HCT116 (cell line): ENCODE measurements at regions not wholly inside any gene's neighbourhood (a gene's known extent, or its start where the extent isn't known, plus 50 kb on each side); places are given as distances from the start of the nearest gene placed in this dataset.

Experiments used
- ATAC-seq: fragments of 200-7000 bp; cut with Tn5 transposase; 2 replicates; pipeline ENCODE4 v1.9.1; 2020; ENCODE audit warnings: mild to moderate bottlenecking, moderate library complexity
- BruUV-seq: library from RNA; stranded (reverse); fragments of 400-500 nt; replicated peaks from 2 replicates; lab custom pipeline; 2021; lab: Mats Ljungman, UMichigan
- CTCF ChIA-PET: fragments of 300-600 bp; sonication (Branson Sonifier 250); formaldehyde crosslinking; loops from one replicate; lab custom pipeline; 2021; ENCODE audit warnings: antibody characterized with exemption; lab: Charles Lee
- POLR2A ChIA-PET: fragments of 300-600, 350-600 bp; sonication (Branson Sonifier 250); formaldehyde crosslinking; loops from one replicate; lab custom pipeline; 2021; ENCODE audit warnings: antibody characterized with exemption; lab: Charles Lee
- RAD21 ChIA-PET, 2 experiments: fragments of 300-600 bp; sonication (Branson Sonifier 250); formaldehyde crosslinking; loops; one replicate each; lab custom pipeline; 2023; ENCODE audit warnings: low total read pairs in 2 of 2; ENCODE audit not compliant: uncharacterized antibody in 2 of 2, unreplicated experiment in 2 of 2, low non-redundant PET in 1 of 2; lab: Charles Lee
- DNase-seq: peaks from one replicate; pipeline ENCODE4 v3.0.0-alpha.2; 2010; ENCODE audit warnings: low read depth, low spot score
- H2AFZ ChIP-seq: fragments of 200-600 bp; shearing (Covaris generic), sonication (generic); 2 replicates; pipeline ENCODE4 v1.6.1; 2017; ENCODE audit warnings: low read depth, mixed run types, mixed read lengths, antibody characterized with exemption, low read length; ENCODE audit not compliant: poor library complexity, severe bottlenecking
- H3K27ac ChIP-seq: 2 replicates; pipeline ENCODE4 v1.5.1; 2012; ENCODE audit warnings: low read depth, low read length
- H3K27me3 ChIP-seq: fragments of 200-600 bp; sonication (generic); 2 replicates; pipeline ENCODE4 v1.6.1; 2016; ENCODE audit warnings: mixed run types, low read length, mixed read lengths; ENCODE audit not compliant: insufficient read depth
- H3K36me3 ChIP-seq, 2 experiments: fragments of 200-500 bp in 1 of 2; fragments of 200-600 bp in 1 of 2; sonication (Bioruptor generic) in 1 of 2; sonication (generic) in 1 of 2; 2 replicates each; pipeline versions ENCODE4 v1.5.1 to v1.6.1; 2014 to 2016; ENCODE audit warnings: low read length in 2 of 2, inconsistent platforms in 1 of 2, mixed read lengths in 1 of 2, mixed run types in 1 of 2; ENCODE audit not compliant: insufficient read depth in 2 of 2, control insufficient read depth in 1 of 2
- H3K4me1 ChIP-seq, 2 experiments: fragments of 200-600 bp in 1 of 2; sonication (generic) in 1 of 2; 2 replicates each; pipeline versions ENCODE4 v1.5.1 to v1.6.1; 2012 to 2017; ENCODE audit warnings: low read length in 2 of 2, inconsistent platforms in 1 of 2, mild to moderate bottlenecking in 1 of 2, mixed read lengths in 1 of 2, mixed run types in 1 of 2, moderate library complexity in 1 of 2; ENCODE audit not compliant: insufficient read depth in 2 of 2, control insufficient read depth in 1 of 2
- H3K4me2 ChIP-seq: fragments of 200-600 bp; sonication (generic); 2 replicates; pipeline ENCODE4 v1.6.1; 2017; ENCODE audit warnings: mixed run types, low read length, mixed read lengths
- H3K4me3 ChIP-seq, 2 experiments: fragments of 200-600 bp in 1 of 2; sonication (generic) in 1 of 2; replicated peaks in 1 of 2; 2 replicates each; pipeline ENCODE4 v1.5.1; 2011 to 2016; ENCODE audit warnings: low read length in 2 of 2, control low read depth in 1 of 2, low read depth in 1 of 2, mild to moderate bottlenecking in 1 of 2, mixed read lengths in 1 of 2, mixed run types in 1 of 2
- H3K79me2 ChIP-seq: fragments of 200-600 bp; sonication (generic); 2 replicates; pipeline ENCODE4 v1.6.1; 2017; ENCODE audit warnings: mild to moderate bottlenecking, mixed run types, low read length, moderate library complexity, mixed read lengths; ENCODE audit not compliant: insufficient read depth
- H3K9ac ChIP-seq: fragments of 200-600 bp; sonication (generic); 2 replicates; pipeline ENCODE4 v1.6.1; 2016; ENCODE audit warnings: low read length, mixed read lengths
- H3K9me2 ChIP-seq: fragments of 200-600 bp; sonication (generic), shearing (Covaris generic); 2 replicates; pipeline ENCODE4 v1.6.1; 2017; ENCODE audit warnings: mixed run types, mild to moderate bottlenecking, moderate library complexity; ENCODE audit not compliant: insufficient read depth
- H3K9me3 ChIP-seq, 2 experiments: fragments of 200-500 bp in 1 of 2; fragments of 200-600 bp in 1 of 2; sonication (Bioruptor generic) in 1 of 2; sonication (generic) in 1 of 2; 2 replicates each; pipeline ENCODE4 v1.6.1; 2014 to 2017; ENCODE audit warnings: low read length in 2 of 2, mixed read lengths in 2 of 2, inconsistent platforms in 1 of 2, low read depth in 1 of 2, mild to moderate bottlenecking in 1 of 2, mixed run types in 1 of 2, moderate library complexity in 1 of 2; ENCODE audit not compliant: control insufficient read depth in 1 of 2, insufficient read depth in 1 of 2
- H4K20me1 ChIP-seq: fragments of 200-600 bp; sonication (generic), shearing (Covaris generic); 2 replicates; pipeline ENCODE4 v1.6.1; 2017; ENCODE audit warnings: mixed run types, mild to moderate bottlenecking, moderate library complexity; ENCODE audit not compliant: insufficient read depth
- CBX3 ChIP-seq: IDR thresholded peaks from 2 replicates; pipeline ENCODE4 v1.6.1; 2012; ENCODE audit warnings: low read depth
- CEBPB ChIP-seq: IDR thresholded peaks from 2 replicates; pipeline ENCODE4 v1.6.1; 2012; ENCODE audit warnings: low read depth
- EGR1 ChIP-seq: IDR thresholded peaks from 2 replicates; pipeline ENCODE4 v1.6.1; 2012; ENCODE audit warnings: low read depth
- ELF1 ChIP-seq: IDR thresholded peaks from 2 replicates; pipeline ENCODE4 v1.6.1; 2012; ENCODE audit warnings: low read depth, borderline replicate concordance
- EZH2 ChIP-seq: fragments of 200-600 bp; sonication (generic); IDR thresholded peaks from 2 replicates; pipeline ENCODE4 v1.6.1; 2017; ENCODE audit warnings: antibody characterized with exemption, mixed run types
- FOSL1 ChIP-seq: IDR thresholded peaks from 2 replicates; pipeline ENCODE4 v1.6.1; 2012; ENCODE audit warnings: low read depth
- JUND ChIP-seq: IDR thresholded peaks from 2 replicates; pipeline ENCODE4 v1.6.1; 2012
- POLR2A ChIP-seq: IDR thresholded peaks from 2 replicates; pipeline ENCODE4 v1.7.0; 2011; ENCODE audit warnings: borderline replicate concordance; ENCODE audit not compliant: insufficient read depth, insufficient read length; ENCODE audit errors: extremely low read depth
- POLR2AphosphoS5 ChIP-seq: IDR thresholded peaks from 2 replicates; pipeline ENCODE4 v1.6.1; 2011; ENCODE audit warnings: mild to moderate bottlenecking, low read depth, low read length, moderate library complexity
- RAD21 ChIP-seq: IDR thresholded peaks from 2 replicates; pipeline ENCODE4 v1.6.1; 2012; ENCODE audit warnings: low read depth, mild to moderate bottlenecking
- SP1 ChIP-seq: IDR thresholded peaks from 2 replicates; pipeline ENCODE4 v1.6.1; 2012; ENCODE audit warnings: low read depth
- TCF7L2 ChIP-seq: IDR thresholded peaks from 2 replicates; pipeline ENCODE4 v1.7.0; 2011; ENCODE audit warnings: borderline replicate concordance, inconsistent platforms; ENCODE audit not compliant: insufficient read depth, insufficient read length; ENCODE audit errors: extremely low read depth
- YY1 ChIP-seq: IDR thresholded peaks from 2 replicates; pipeline ENCODE4 v1.6.1; 2011; ENCODE audit warnings: low read length, low read depth, moderate library complexity, mild to moderate bottlenecking; ENCODE audit not compliant: insufficient replicate concordance; ENCODE audit errors: extremely low read depth
- ZBTB33 ChIP-seq: IDR thresholded peaks from 2 replicates; pipeline ENCODE4 v1.6.1; 2011; ENCODE audit warnings: mild to moderate bottlenecking, low read length, moderate library complexity; ENCODE audit not compliant: insufficient replicate concordance; ENCODE audit errors: extremely low read depth
- ZFX ChIP-seq: fragments of 450-650 bp; IDR thresholded peaks from 2 replicates; pipeline ENCODE4 v1.6.1; 2017
- ZNF274 ChIP-seq: fragments of 200-500 bp; sonication (Bioruptor generic); IDR thresholded peaks from 2 replicates; pipeline ENCODE4 v1.6.1; 2014; ENCODE audit warnings: mild to moderate bottlenecking, low read depth, low read length, inconsistent platforms
- intact Hi-C: fragments of 100-400 bp; cut with micrococcal nuclease; formaldehyde crosslinking; loops from 2 replicates; pipeline ENCODE4 v1.10.0; 2022
- TF ChIP-seq, protein P1 (sequence below): IDR thresholded peaks from 2 replicates; pipeline ENCODE4 v1.6.1; 2012

GRCh38 chr3:110099711-110100110 lies 762.4 kb upstream of the DPPA4 start:
- BruUV-seq, result no TSS peak

More at GRCh38 chr3:110099711-110100110, 762.4 kb upstream of the DPPA4 start:
- intact Hi-C loops, result no loop called here
- Histone ChIP-seq H3K36me3 (no peaks in the 10 kb centered on the region), H3K9me3 (peaks cover 0 to 3% of the 10 kb centered on the region in 2 experiments; a peak in 1 of 4 replicates), H3K27me3 (no peaks in the 10 kb centered on the region), H3K4me1 (no peaks in the 10 kb centered on the region), H3K4me2 (no peak overlapping the region), H3K79me2 (no peaks in the 10 kb centered on the region), H4K20me1 (no peaks in the 10 kb centered on the region), H3K27ac (no peak overlapping the region), H2AFZ (no peak overlapping the region), H3K9ac (no peak overlapping the region), H3K4me3 (no peak overlapping the region), H3K9me2 (no peaks in the 10 kb centered on the region)
- ChIA-PET RAD21 (no interaction called here), CTCF (no interaction called here), POLR2A (no interaction called here)
- no peak for TF ChIP-seq ZBTB33
- no peak for TF ChIP-seq POLR2AphosphoS5
- TF ChIP-seq YY1, result no peak
- no peak for TF ChIP-seq ZFX
- no peak for TF ChIP-seq CBX3
- no peak for TF ChIP-seq EZH2
- TF ChIP-seq EGR1, result no peak
- TF ChIP-seq FOSL1, result no peak
- TF ChIP-seq POLR2A, result no peak
- no peak for TF ChIP-seq ELF1
- TF ChIP-seq SP1, result no peak
- no peak for TF ChIP-seq JUND
- TF ChIP-seq ZNF274, result no peak
- no peak for TF ChIP-seq RAD21
- no peak for TF ChIP-seq CEBPB
- no peak for TF ChIP-seq TCF7L2
- TF ChIP-seq, protein P1, sequence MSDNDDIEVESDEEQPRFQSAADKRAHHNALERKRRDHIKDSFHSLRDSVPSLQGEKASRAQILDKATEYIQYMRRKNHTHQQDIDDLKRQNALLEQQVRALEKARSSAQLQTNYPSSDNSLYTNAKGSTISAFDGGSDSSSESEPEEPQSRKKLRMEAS, result no peak
- ATAC-seq (no peak), DNase-seq (no peak)
